Occipital lobe (tissue), 1 donor: ENCODE measurements at regions not wholly inside any gene's neighbourhood (a gene's known extent, or its start where the extent isn't known, plus 50 kb on each side); places are given as distances from the start of the nearest gene placed in this dataset.

Experiments used
- DNase-seq: peaks from one replicate; lab custom pipeline; 2025; lab: John Stamatoyannopoulos, UW

- DNase-seq = no peak
Observed at GRCh38 chr2:188046437-188046836, 245.2 kb upstream of the GULP1 start.

- DNase-seq = no peak
Observed at GRCh38 chr2:188047735-188048134, 243.9 kb upstream of the GULP1 start.

DNA sequence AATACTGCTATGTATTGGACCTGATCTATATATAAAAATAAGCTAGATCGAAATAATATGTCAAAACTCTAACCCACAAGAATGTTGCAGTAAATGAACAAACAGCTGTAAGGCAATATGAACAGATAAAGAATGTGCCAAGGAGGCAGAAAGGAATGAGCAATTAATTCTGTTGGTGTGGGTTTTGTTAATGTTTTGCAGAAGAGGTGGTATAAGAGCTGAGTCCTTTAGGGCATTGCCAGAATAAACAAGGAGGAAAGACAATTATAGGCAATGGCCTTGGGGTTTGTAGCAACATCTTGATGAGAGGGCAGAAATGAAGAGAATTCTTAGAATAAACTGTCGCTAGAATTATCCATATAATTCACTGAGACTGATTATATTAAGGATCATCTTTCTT lies 240.9 kb upstream of the GULP1 start:
- DNase-seq = no peak

GRCh38 chr2:188051706-188052105 lies 240.0 kb upstream of the GULP1 start:
- no peak for DNase-seq

DNA sequence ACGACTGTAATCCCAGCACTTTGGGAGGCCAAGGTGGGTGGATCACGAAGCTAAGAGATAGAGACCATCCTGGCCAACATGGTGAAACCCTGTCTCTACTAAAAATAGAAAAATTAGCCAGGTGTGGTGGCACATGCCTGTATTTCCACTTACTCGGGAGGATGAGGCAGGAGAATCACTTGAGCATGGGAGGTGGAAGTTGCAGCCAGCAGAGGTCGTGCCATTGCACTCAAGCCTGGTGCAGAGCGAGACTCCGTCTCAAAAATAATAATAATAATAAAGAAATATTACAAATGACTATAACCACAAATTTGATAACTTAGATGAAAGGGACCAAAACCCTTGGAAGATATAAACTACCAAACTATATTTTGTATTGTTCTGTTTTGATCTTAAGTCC lies 226.3 kb upstream of the GULP1 start:
- DNase-seq = no peak

DNA sequence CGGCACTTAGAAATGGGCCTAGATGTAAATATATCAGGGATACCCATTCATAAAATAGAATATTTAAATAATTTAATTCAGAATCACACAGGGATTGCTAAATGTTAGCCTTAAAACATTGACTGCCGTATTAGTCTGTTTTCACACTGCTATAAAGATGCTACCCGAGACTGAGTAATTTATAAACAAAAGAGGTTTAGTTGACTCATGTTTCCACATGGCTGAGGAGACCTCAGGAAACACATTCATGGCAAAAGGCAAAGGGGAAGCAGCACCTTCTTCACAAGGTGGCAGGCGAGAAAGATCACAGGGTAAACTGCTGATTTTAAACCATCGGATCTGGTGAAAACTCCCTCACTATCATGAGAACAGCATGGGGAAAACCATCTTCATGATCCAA lies 223.6 kb upstream of the GULP1 start:
- no peak for DNase-seq

GRCh38 chr2:188076149-188077056 lies 215.3 kb upstream of the GULP1 start:
- no peak for DNase-seq

DNA sequence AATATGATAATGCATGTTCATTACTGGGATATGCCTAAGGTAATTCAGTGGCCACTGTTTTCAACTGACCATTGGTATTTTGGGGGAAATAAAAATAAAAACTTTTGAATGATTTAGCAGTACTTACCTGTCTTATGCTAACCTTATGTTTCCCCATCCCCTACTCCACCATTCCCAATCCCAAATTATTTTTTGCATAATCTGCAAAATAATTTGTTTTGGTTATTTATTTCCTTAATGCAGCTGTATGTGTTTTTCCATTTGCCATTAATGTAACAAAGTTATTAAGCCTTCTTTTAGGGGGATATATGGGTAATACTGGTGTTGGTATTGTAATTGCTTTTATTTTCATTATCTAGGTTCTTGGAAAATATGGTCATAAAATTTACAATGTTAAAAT lies 213.9 kb upstream of the GULP1 start:
- DNase-seq = no peak

- DNase-seq = no peak
Observed at GRCh38 chr2:188078534-188078933, 213.1 kb upstream of the GULP1 start.

GRCh38 chr2:188079196-188079595 lies 212.5 kb upstream of the GULP1 start:
- no peak for DNase-seq

- peak; percentile 13 for DNase-seq
Observed at GRCh38 chr2:188085421-188085820, 206.3 kb upstream of the GULP1 start.

DNA sequence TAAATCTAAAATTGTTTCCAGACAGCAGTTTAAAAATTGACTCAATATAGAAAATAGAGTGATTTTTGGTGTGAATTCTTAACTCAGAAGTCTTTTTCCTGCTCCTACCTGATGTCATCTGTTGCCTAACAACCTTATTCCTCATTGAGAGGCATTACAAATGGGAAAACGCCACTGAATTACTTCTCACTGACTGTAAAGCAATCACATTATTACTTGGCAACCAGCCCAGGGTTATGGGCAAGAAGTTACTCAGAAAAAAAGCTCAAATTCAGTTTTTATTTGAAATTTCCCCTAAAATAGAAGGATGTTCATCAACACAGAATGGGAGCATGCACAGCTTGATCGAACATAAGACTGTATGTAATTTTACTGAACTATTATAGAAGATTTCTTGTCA lies 201.8 kb upstream of the GULP1 start:
- no peak for DNase-seq

- DNase-seq = no peak
Observed at GRCh38 chr2:188091220-188091619, 200.5 kb upstream of the GULP1 start.

DNA sequence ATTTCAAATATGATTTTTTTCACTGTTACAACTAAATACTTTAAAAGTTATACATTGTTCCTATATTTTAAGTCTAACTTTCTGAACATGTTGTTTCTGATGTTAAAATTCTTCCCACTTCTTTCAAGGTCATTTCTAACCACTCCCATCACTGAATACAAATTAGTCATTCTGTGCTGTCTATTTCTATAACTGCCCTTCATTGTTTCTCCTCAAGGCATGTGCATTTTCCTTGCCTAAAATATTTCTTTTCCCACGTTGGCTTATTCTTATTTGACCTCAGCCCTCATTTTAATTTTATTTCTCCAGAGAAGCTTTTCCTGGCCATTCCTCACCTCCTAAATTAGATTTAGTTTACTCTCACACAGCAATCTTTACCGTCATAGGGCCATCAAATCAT lies 198.9 kb upstream of the GULP1 start:
- DNase-seq = no peak

DNA sequence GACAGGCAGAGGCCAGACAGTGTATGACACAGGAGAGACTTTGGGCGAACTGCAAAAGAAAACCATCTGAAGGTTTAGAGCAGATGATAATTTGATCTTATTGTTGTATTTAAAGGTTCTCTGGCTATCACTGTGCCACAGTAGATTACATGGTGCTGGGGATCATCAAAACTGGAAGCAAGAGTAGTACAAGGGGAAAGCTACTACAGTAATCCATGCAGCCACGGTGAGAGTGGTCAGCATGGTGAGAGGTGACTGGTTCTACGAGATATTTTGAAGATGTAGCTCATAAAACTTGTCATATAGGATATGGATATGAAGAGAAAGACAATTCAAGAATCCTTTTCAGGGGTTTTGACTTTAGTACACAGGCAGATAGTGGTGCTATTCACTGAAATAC lies 194.8 kb upstream of the GULP1 start:
- DNase-seq = no peak

DNA sequence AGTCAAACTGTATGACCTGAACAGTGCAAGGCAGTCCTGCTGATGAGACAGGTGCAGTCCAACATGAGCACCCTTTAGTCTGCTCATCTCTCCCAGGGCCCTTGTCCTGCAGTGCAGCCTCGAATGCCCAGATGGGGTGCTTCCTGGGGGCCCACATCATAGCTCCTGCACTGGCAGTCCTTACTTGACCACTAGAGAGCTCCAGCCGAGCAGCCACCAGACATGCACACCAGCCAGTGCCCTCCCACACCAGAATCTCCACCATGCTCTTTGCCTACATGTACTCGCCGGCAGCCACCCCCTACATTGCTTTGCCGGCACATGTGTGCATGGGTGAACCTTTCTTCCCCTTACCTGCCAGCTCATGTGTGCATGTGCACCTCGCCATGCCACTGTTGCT lies 188.8 kb upstream of the GULP1 start:
- DNase-seq = no peak

DNA sequence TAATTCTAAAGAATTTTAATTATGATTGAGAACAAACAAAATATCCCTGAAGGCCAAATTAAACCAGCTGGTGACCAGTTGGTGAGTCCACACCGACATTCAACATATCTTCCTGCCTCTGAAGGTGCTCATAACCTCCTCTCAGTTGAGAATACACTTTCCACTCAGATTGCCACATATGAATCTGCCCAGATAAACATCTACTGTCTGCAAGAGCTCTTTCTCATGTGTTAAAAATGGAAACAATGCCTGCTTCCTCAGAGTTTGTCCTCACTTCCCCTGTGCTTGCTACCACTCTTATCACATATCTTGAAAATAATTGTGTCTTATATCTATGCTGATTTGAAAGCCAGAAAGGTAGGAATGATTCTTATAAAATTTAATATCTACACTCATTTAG lies 177.7 kb upstream of the GULP1 start:
- no peak for DNase-seq

- no peak for DNase-seq
Observed at GRCh38 chr2:188117706-188118105, 174.0 kb upstream of the GULP1 start.

DNA sequence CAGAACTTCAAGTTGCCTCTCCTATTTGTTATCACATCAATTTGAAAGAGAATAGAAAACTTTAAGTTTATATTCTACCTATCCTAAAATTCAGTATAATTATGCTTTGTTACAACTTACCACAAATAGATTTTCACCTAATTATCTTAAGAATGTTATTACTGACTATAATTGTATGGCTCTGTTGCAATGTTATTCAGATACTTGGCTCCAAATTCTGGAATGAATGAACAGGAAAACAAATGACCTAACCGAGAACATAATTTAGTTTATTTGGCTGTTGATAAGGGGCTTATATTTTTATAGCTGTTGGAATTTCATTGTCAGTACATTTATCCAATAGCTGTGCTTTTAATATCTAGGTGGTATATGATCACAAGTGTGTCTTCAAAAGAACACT lies 173.2 kb upstream of the GULP1 start:
- DNase-seq = no peak

GRCh38 chr2:188119112-188119838 lies 172.4 kb upstream of the GULP1 start:
- no peak for DNase-seq

DNA sequence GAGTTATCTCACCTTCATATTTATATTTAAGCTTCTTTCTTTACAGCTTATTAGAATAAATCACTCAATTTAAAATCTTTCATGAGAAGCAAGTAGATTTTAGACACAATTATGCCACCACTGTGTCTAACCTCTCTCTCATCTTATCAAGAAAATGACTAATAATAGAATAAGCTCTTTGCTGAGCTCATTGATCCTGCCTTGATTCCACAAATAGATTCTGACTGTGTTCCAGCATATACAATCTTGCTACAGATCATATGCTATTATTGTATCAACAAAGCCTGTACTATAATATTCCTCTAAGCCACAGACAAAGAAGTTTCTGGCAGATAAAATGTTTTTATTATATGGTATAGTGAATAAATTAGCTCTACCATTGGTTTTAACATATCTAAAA lies 168.7 kb upstream of the GULP1 start:
- DNase-seq = no peak

- no peak for DNase-seq
Observed at GRCh38 chr2:188129677-188130076, 162.0 kb upstream of the GULP1 start.

DNA sequence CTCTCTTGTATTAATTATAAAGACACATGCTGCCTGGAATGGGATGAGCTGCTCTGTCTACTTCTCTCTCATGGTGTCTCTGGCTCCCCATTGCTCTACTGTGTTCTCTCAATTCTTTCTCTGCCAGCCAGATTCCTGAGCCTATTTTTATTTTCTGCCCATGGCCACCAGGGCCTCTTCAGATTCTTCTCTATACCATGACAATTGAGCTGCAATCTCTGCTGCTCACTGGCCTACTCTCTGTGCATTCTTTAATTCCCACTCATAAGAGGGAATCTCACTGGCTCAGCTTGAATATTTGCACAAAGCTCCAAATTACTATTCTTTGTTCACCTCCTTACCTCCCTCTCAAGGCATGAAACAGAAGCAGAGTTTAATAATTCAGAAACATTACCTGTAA lies 161.4 kb upstream of the GULP1 start:
- DNase-seq = no peak
